Parathyroid adenoma (tissue), 2 donors: ENCODE measurements at regions not wholly inside any gene's neighbourhood (a gene's known extent, or its start where the extent isn't known, plus 50 kb on each side); places are given as distances from the start of the nearest gene placed in this dataset.

Source experiments
- H2AFZ ChIP-seq: fragments of 300-600 bp; sonication (generic); one replicate; pipeline ENCODE4 v1.7.0; 2017; ENCODE audit warnings: antibody characterized with exemption, mild to moderate bottlenecking
- H3K27ac ChIP-seq: fragments of 300-600 bp; sonication (generic); one replicate; pipeline ENCODE4 v1.7.0; 2017
- H3K27me3 ChIP-seq: fragments of 300-600 bp; sonication (generic); one replicate; pipeline ENCODE4 v1.7.0; 2017; ENCODE audit warnings: low read length; ENCODE audit not compliant: control insufficient read depth, insufficient read depth
- H3K36me3 ChIP-seq: fragments of 300-600 bp; sonication (generic); one replicate; pipeline ENCODE4 v1.7.0; 2017; ENCODE audit warnings: low read length; ENCODE audit not compliant: control insufficient read depth, insufficient read depth
- H3K4me1 ChIP-seq: fragments of 300-600 bp; sonication (generic); one replicate; pipeline ENCODE4 v1.7.0; 2017; ENCODE audit warnings: control low read depth
- H3K4me2 ChIP-seq: fragments of 300-600 bp; sonication (generic); one replicate; pipeline ENCODE4 v1.7.0; 2017; ENCODE audit warnings: low read length
- H3K4me3 ChIP-seq: fragments of 300-600 bp; sonication (generic); one replicate; pipeline ENCODE4 v1.7.0; 2017; ENCODE audit warnings: low read depth, low read length
- H3K79me2 ChIP-seq: fragments of 300-600 bp; sonication (generic); one replicate; pipeline ENCODE4 v1.7.0; 2017; ENCODE audit warnings: control low read depth
- H3K9ac ChIP-seq: fragments of 300-600 bp; sonication (generic); one replicate; pipeline ENCODE4 v1.7.0; 2017; ENCODE audit warnings: mild to moderate bottlenecking
- H3K9me3 ChIP-seq: fragments of 300-600 bp; sonication (generic); one replicate; pipeline ENCODE4 v1.7.0; 2017; ENCODE audit warnings: low read length; ENCODE audit not compliant: control insufficient read depth
- TF ChIP-seq, protein P1 (sequence below): fragments of 300-600 bp; sonication (generic); IDR thresholded peaks from one replicate; pipeline ENCODE4 v1.7.0; 2017; ENCODE audit warnings: antibody characterized with exemption, mild to moderate bottlenecking
- donor health status: primary hyperparathyroidism.

DNA sequence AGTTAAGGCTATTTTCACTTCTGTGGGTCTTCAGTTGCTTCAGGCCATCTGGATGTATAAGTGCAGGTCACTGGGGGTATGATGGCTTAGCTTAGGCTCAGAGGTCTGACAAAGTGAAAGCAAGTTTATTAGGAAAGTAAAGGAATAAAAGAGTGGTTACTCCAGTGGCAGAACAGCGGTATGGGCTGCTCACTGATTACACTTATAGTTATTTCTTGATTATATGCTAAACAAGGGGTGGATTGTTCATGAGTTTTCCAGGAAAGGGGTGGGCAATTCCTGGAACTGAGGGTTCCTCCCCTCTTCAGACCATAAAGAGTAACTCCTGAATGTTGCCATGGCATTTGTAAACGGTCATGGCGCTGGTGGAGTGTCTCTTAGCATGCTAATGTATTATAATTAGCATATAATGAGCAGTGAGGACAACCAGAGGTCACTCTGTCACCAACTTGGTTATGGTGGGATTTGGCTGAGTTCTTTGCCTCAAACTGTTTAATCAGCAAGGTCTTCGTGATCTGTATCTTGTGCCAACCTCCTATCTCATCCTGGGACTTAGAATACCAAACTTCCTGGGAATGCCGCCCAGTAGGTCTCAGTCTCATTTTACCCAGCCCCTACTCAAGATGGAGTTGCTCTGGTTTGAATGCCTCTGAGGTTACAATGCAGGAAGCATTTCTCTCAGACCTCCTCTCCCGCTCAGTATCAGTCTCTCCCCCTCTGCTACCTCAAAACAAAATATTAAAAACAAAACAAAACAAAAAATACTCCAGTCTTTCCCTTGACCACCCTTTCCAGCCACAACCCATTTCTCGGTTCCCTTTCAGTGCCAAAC is 71.3 kb upstream of the SLC22A11 start:
- no peaks in the 10 kb centered on the region for H3K27me3 ChIP-seq

DNA sequence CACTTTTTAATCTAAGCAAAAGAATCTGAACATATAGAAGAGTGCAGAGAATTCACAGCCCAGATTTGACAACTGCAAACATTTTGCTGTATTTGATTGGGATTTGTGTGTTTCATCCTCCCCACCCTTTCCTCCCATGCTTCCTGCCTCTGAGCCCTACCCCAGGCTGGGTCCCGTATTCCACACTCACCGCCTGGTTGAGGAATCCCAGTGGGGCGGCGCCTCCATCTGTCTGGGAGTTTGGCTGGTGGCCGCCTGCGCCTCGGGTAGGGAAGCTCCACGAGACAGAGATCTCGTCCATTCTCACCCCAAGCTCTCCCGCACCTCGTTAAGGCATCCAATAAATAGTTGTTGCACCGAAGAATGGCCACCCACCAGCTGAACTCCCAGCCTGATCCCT is 70.7 kb upstream of the SLC22A11 start:
- H3K4me1 ChIP-seq = no peaks in the 10 kb centered on the region
- no peaks in the 10 kb centered on the region for H3K9me3 ChIP-seq
- H3K4me3 ChIP-seq = no peak overlapping the region
- no peak overlapping the region for H3K4me2 ChIP-seq
- H3K9ac ChIP-seq = no peak overlapping the region
- no peaks in the 10 kb centered on the region for H3K27me3 ChIP-seq
- H3K79me2 ChIP-seq = no peaks in the 10 kb centered on the region
- H3K27ac ChIP-seq = no peak overlapping the region
- no peaks in the 10 kb centered on the region for H3K36me3 ChIP-seq
- TF ChIP-seq, protein P1, sequence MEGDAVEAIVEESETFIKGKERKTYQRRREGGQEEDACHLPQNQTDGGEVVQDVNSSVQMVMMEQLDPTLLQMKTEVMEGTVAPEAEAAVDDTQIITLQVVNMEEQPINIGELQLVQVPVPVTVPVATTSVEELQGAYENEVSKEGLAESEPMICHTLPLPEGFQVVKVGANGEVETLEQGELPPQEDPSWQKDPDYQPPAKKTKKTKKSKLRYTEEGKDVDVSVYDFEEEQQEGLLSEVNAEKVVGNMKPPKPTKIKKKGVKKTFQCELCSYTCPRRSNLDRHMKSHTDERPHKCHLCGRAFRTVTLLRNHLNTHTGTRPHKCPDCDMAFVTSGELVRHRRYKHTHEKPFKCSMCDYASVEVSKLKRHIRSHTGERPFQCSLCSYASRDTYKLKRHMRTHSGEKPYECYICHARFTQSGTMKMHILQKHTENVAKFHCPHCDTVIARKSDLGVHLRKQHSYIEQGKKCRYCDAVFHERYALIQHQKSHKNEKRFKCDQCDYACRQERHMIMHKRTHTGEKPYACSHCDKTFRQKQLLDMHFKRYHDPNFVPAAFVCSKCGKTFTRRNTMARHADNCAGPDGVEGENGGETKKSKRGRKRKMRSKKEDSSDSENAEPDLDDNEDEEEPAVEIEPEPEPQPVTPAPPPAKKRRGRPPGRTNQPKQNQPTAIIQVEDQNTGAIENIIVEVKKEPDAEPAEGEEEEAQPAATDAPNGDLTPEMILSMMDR = no peak
- H2AFZ ChIP-seq = no peak overlapping the region

More for the DNA sequence above, 71.3 kb upstream of the SLC22A11 start:
- H3K9me3 ChIP-seq = no peaks in the 10 kb centered on the region
- no peak overlapping the region for H3K4me2 ChIP-seq
- no peaks in the 10 kb centered on the region for H3K36me3 ChIP-seq
- no peak overlapping the region for H3K9ac ChIP-seq
- no peak overlapping the region for H2AFZ ChIP-seq
- no peaks in the 10 kb centered on the region for H3K79me2 ChIP-seq
- no peak overlapping the region for H3K4me3 ChIP-seq
- TF ChIP-seq, protein P1 = no peak
- no peak overlapping the region for H3K27ac ChIP-seq
- H3K4me1 ChIP-seq = no peaks in the 10 kb centered on the region

DNA sequence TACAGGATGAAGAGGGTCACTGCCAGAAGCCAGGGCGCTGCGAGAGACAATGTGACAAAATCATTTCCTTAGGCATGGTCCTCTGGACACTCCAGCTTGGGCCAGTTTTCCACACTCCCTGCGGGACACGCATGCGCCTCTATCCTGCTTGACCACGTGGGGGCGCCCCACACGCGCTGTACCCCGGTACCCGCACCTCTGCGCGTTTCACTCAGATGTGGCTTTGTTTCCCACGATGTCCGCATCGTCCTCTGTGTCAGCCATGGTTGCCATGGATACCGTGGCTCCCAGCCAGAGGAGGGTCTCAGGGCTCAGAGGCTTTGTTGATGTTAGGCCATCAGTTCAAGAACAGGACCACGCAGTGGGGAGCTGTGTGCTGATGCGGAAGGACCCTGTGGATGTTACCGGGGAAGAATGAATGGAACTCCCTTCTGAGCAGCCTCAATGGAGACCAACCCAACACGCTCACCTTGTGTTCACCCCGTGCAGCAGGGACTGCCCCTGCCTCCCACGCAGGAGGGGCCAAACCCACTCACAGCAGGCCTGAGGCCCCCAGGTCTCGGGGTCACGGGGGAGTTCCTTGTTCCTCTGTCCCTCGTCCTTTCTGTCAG is 65.8 kb upstream of the SLC22A11 start:
- H2AFZ ChIP-seq = no peak overlapping the region
- no peaks in the 10 kb centered on the region for H3K36me3 ChIP-seq
- no peaks in the 10 kb centered on the region for H3K27me3 ChIP-seq
- no peak overlapping the region for H3K4me3 ChIP-seq
- H3K4me1 ChIP-seq = no peaks in the 10 kb centered on the region
- TF ChIP-seq, protein P1 = peak; percentile 29
- H3K9ac ChIP-seq = no peak overlapping the region
- H3K79me2 ChIP-seq = no peaks in the 10 kb centered on the region
- H3K4me2 ChIP-seq = no peak overlapping the region
- no peak overlapping the region for H3K27ac ChIP-seq
- no peaks in the 10 kb centered on the region for H3K9me3 ChIP-seq

DNA sequence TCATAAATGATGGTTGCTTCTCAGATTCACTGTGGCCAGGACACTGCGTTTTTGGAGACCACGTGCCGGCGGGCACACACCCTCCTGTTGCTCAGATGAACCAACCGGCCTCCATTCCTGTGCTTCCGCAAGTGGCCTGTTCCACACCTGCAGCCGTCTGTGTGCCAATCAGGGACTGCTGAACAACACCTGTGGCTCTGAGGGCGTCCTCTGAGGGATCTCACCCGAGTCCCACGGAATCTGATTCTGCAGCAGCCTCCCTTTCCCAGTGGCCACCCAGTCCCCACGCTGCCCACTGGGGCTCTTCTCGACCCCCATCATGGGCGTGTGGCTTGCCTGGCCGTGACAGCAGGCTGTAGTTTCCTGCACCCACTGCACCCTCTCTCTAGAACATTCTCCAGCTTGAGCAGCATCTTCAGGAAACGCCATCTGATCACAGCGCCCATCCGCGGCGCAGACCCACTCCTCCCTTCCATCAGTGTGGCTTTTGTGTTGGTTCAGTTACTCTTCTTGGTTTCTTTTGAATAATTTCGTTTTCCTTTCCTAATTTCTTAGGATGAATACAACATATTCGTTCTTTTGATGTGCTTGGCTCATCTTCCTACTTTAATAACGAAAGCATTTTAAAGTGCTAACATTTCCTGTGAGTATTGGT is 65.1 kb upstream of the SLC22A11 start:
- Histone ChIP-seq H3K27ac (no peak overlapping the region), H3K9ac (no peak overlapping the region), H3K4me1 (no peaks in the 10 kb centered on the region), H3K4me2 (no peak overlapping the region), H3K79me2 (no peaks in the 10 kb centered on the region), H2AFZ (no peak overlapping the region), H3K27me3 (no peaks in the 10 kb centered on the region), H3K4me3 (no peak overlapping the region), H3K36me3 (no peaks in the 10 kb centered on the region), H3K9me3 (no peaks in the 10 kb centered on the region)
- TF ChIP-seq, protein P1 = no peak
